ENCODE measurements at regions not wholly inside any gene's neighbourhood (a gene's known extent, or its start where the extent isn't known, plus 50 kb on each side); places are given as distances from the start of the nearest gene placed in this dataset.

DNA sequence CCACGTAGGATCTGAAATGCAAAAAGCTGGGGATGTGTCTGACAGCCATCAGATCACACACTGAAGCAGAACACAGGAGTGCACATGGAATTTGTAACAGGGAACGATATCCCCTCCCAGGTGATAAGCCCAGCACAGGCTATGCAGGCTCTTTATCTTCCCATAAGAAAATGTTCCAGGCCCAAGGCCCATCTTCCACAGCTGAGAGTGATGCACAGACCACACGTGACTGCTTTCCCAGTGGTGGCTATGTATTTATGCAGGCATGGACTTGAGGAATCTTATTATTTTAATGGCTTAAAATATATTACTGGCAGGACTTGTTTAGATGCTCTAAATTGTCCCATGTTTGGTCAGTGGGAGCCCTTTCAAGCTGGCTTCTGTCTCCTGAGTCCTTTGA, 70.5 kb upstream of the AFF3 start:
- H3K4me3 ChIP-seq (ENCODE audit: low read length): no peak overlapping the region
- TF ChIP-seq, protein P1, sequence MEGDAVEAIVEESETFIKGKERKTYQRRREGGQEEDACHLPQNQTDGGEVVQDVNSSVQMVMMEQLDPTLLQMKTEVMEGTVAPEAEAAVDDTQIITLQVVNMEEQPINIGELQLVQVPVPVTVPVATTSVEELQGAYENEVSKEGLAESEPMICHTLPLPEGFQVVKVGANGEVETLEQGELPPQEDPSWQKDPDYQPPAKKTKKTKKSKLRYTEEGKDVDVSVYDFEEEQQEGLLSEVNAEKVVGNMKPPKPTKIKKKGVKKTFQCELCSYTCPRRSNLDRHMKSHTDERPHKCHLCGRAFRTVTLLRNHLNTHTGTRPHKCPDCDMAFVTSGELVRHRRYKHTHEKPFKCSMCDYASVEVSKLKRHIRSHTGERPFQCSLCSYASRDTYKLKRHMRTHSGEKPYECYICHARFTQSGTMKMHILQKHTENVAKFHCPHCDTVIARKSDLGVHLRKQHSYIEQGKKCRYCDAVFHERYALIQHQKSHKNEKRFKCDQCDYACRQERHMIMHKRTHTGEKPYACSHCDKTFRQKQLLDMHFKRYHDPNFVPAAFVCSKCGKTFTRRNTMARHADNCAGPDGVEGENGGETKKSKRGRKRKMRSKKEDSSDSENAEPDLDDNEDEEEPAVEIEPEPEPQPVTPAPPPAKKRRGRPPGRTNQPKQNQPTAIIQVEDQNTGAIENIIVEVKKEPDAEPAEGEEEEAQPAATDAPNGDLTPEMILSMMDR (conservative IDR thresholded peaks at IDR 0.05; ENCODE audit: low read length): no peak
- no peak for DNase-seq (ENCODE audit: low read depth)

DNA sequence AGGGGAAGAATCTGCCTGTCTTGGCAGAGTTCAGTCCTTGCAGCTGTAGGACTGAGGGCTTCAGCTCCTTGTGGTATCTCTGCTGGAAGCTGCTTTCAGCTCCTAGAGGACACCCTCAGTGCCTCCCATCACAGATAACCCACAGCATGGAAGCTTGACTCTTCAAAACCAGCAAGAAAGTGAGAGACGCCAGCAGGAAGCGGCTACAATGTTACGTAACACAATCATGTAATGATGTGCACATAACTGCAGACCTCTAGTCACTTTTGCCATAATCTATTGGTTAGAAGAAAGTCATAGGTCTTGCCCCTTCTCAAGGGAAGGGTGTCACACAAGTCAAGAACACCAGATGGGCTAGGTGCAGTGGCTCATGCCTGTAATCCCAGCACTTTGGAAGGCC, 69.1 kb upstream of the AFF3 start:
- peak; percentile 20 for DNase-seq (ENCODE audit: low read depth)
- TF ChIP-seq, protein P1 (conservative IDR thresholded peaks at IDR 0.05; ENCODE audit: low read length): no peak

DNA sequence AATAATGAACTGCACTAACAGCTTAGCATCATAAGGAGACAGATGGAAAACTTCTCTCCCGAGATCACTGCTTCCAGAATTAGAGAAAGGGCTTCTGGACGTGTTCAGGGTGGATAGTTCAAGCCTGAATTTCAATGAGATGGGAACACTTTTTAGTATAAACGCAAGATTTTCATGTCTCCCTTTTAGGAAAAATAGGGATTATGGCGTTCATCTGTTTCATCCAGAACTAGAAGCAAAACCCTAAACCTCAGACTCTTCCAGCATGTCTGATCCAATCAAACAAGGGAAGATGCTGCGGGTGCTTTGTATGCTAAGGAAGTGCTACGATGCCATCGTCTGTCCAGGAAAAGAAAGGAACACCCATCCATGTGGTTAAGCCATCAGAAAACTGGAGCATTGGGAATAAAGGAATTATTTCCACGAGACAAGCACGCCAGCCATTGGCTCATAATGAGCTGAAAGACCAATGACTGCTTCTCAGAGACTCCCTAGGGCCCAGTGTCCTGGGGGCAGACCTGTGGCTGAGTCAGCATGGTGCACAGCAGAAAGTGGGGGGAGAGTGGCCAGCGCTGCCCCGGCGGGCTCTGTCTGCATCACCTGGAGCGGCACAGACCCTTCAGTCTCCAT, 65.9 kb upstream of the AFF3 start:
- TF ChIP-seq, protein P1 (conservative IDR thresholded peaks at IDR 0.05; ENCODE audit: low read length): peak; percentile 62
- H3K4me3 ChIP-seq (ENCODE audit: low read length): no peak overlapping the region
- DNase-seq (ENCODE audit: low read depth): peak; percentile 71

More for the DNA sequence above, 69.1 kb upstream of the AFF3 start:
- H3K4me3 ChIP-seq (ENCODE audit: low read length): no peak overlapping the region

DNA sequence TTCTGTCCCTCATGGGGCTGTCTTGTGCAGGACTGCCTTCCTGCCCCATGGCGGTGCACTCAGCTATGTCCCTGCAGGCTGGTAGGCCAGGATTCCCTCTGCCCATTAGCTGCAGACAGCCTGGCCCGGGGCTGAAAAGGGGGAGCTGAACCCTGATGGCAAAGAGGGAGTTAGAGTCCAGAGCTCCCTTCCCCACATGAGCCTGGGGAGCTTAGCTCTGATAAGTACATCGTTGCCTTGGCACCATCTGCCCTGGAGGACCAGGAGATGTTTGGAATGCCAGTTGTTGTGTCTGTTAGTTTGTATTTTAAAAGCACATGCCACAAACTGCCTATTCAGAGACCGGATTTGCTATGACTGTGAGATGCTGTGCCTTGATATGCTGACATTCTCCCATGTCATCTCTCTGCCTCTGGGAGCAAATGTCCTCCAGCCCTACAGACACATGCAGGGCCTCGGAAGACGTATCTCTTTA, 65.1 kb upstream of the AFF3 start:
- TF ChIP-seq, protein P1 (conservative IDR thresholded peaks at IDR 0.05; ENCODE audit: low read length): no peak

DNA sequence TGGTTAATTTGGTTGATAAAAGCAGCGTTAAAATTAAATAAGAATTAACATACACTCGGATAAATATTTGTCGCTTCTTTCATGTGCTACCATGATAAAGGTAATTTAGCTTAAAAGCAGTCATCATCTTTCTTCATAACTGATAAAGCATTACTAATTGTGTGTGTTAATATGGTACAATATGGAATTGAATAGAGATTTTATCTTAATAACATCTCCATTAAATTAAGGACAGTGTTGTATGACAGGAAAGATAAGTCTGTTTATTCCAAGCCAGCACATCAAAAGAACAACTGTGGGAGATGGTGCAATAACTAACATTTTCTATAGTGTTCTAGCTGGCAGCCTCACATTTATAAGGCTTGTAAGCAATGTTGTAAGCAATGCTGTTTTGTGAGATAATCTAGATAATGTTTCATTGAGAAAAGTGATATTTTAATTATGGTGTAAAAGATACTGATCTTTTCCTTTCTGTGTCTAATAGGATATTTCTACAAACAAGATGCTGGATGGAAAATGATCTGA, 64.4 kb upstream of the AFF3 start:
- no peak for DNase-seq (ENCODE audit: low read depth)
- TF ChIP-seq, protein P1 (conservative IDR thresholded peaks at IDR 0.05; ENCODE audit: low read length): no peak
- H3K4me3 ChIP-seq (ENCODE audit: low read length): no peak overlapping the region

More for the DNA sequence above, 65.1 kb upstream of the AFF3 start:
- H3K4me3 ChIP-seq (ENCODE audit: low read length): no peak overlapping the region
- no peak for DNase-seq (ENCODE audit: low read depth)

DNA sequence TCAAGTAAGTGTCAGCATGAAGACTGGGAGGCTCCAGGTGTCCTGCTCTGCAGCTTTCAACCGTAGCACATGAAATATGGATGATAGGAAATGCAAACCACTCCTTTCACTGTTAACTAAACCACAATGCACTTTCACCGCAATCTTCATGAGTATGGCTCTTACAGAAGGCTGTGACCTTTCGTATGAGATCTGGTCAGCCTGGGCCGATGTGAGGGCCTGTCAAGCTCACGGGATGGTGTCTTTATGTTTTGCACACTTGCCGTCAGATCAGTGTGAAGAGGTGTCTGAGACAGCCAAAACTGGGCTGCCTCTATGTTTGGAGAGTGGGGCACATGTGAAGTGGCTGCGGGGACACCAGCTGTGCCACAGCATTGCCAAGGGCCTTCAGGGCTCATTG, 62.8 kb upstream of the AFF3 start:
- no peak for DNase-seq (ENCODE audit: low read depth)
- TF ChIP-seq, protein P1 (conservative IDR thresholded peaks at IDR 0.05; ENCODE audit: low read length): no peak
- no peak overlapping the region for H3K4me3 ChIP-seq (ENCODE audit: low read length)

DNA sequence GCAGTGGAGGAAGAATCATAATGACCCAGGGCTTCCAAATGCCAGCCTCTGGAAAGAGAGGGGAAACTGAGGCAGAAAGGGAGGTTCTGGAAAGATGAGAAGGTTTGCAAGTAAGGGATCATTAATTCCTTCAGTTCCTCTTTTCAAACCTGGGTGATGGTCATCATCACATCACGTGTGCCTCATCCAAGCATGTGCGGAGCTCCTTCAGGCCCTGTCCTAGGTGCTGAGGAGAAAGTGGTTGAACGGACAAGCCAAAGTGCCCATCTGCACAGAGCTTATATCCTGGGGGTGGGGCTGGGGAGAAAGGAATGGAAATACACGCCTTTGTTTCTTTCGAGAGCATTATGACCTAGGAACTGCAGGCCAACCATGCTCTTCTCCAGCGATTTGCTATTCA, 60.2 kb upstream of the AFF3 start:
- H3K4me3 ChIP-seq (ENCODE audit: low read length): no peak overlapping the region
- no peak for DNase-seq (ENCODE audit: low read depth)
- TF ChIP-seq, protein P1 (conservative IDR thresholded peaks at IDR 0.05; ENCODE audit: low read length): no peak
